CD4-positive, alpha-beta T cell (primary cell): ENCODE measurements at regions not wholly inside any gene's neighbourhood (a gene's known extent, or its start where the extent isn't known, plus 50 kb on each side); places are given as distances from the start of the nearest gene placed in this dataset.

Source experiments
- ATAC-seq: fragments of 200-7000 bp; cut with Tn5 transposase; one replicate; pipeline ENCODE4 v1.10.0; 2022; ENCODE audit warnings: mild to moderate bottlenecking; ENCODE audit not compliant: poor library complexity
- CTCF ChIA-PET: fragments of 350-600 bp; sonication (Branson Sonifier 250); formaldehyde crosslinking; loops from one replicate; lab custom pipeline; 2021; ENCODE audit warnings: antibody characterized with exemption, inconsistent platforms; lab: Charles Lee
- POLR2A ChIA-PET: fragments of 350-600 bp; sonication (Branson Sonifier 250); formaldehyde crosslinking; loops from one replicate; lab custom pipeline; 2021; ENCODE audit warnings: antibody characterized with exemption, inconsistent platforms; lab: Charles Lee
- DNase-seq, 14 experiments: peaks; one replicate each; pipeline ENCODE4 v3.0.0-alpha.2; 2013 to 2020; ENCODE audit warnings: mixed read lengths in 2 of 14
- H3K27ac ChIP-seq, 2 donors: one replicate each; pipeline versions ENCODE4 v1.5.1 to v1.7.0; 2013; ENCODE audit warnings: low read length in 2 of 2, low read depth in 1 of 2, mild to moderate bottlenecking in 1 of 2
- H3K27me3 ChIP-seq, 2 experiments: 1 replicate in 1 of 2; 2 replicates in 1 of 2; pipeline versions ENCODE4 v1.6.1 to v1.7.0; 2013; ENCODE audit warnings: low read length in 2 of 2, control low read depth in 1 of 2, mild to moderate bottlenecking in 1 of 2, moderate library complexity in 1 of 2; ENCODE audit not compliant: insufficient read depth in 2 of 2, control insufficient read depth in 1 of 2
- H3K36me3 ChIP-seq: one replicate; pipeline ENCODE4 v1.6.1; 2013; ENCODE audit warnings: low read length, control low read depth; ENCODE audit not compliant: insufficient read depth
- H3K4me1 ChIP-seq: one replicate; pipeline ENCODE4 v1.6.1; 2013; ENCODE audit warnings: low read length, control low read depth; ENCODE audit not compliant: insufficient read depth
- H3K4me3 ChIP-seq: one replicate; pipeline ENCODE4 v1.5.1; 2013; ENCODE audit warnings: mild to moderate bottlenecking, low read length, moderate library complexity
- H3K9me3 ChIP-seq, 2 experiments: 1 replicate in 1 of 2; 2 replicates in 1 of 2; pipeline versions ENCODE4 v1.6.1 to v1.7.0; 2013; ENCODE audit warnings: low read length in 2 of 2, mild to moderate bottlenecking in 2 of 2, control low read depth in 1 of 2, moderate library complexity in 1 of 2; ENCODE audit not compliant: control insufficient read depth in 1 of 2, insufficient read depth in 1 of 2
- H3K27ac Mint-ChIP-seq: one replicate; pipeline ENCODE4 v1.8.0; 2020; ENCODE audit warnings: mixed read lengths
- H3K27me3 Mint-ChIP-seq: one replicate; pipeline ENCODE4 v1.8.0; 2021; ENCODE audit warnings: mixed read lengths
- H3K36me3 Mint-ChIP-seq: one replicate; pipeline ENCODE4 v1.8.0; 2021; ENCODE audit warnings: low read depth, mixed read lengths
- H3K4me1 Mint-ChIP-seq: one replicate; pipeline ENCODE4 v1.8.0; 2021; ENCODE audit warnings: low read depth, mixed read lengths
- H3K4me3 Mint-ChIP-seq: one replicate; pipeline ENCODE4 v1.8.0; 2020; ENCODE audit warnings: mild to moderate bottlenecking, mixed read lengths
- H3K9me3 Mint-ChIP-seq: one replicate; pipeline ENCODE4 v1.8.0; 2020; ENCODE audit warnings: mixed read lengths
- CTCF ChIP-seq: fragments of 200-600 bp; IDR thresholded peaks from one replicate; pipeline ENCODE4 v1.8.0; 2022; ENCODE audit warnings: antibody characterized with exemption, mild to moderate bottlenecking
- intact Hi-C, 2 experiments: fragments of 100-400 bp; cut with DNase I in 1 of 2; cut with micrococcal nuclease in 1 of 2; formaldehyde crosslinking; loops; one replicate each; pipeline versions ENCODE4 v1.15.1 to v1.9.0; 2023 to 2025; cut with DNase I, micrococcal nuclease

- no peaks in the 10 kb centered on the region for H3K36me3 ChIP-seq
- no peak overlapping the region for H3K4me3 ChIP-seq
- intact Hi-C loops, result no loop called here
- peaks cover 6% of the 10 kb centered on the region for H3K27me3 Mint-ChIP-seq
- CTCF ChIA-PET, result no interaction called here
- no peaks in the 10 kb centered on the region for H3K36me3 Mint-ChIP-seq
- no peak overlapping the region for H3K4me3 Mint-ChIP-seq
- no peak for TF ChIP-seq CTCF
- H3K9me3 Mint-ChIP-seq, result no peaks in the 10 kb centered on the region
- POLR2A ChIA-PET, result no interaction called here
- no peaks in the 10 kb centered on the region for H3K4me1 Mint-ChIP-seq
- no peak for ATAC-seq
- DNase-seq, result no peak
- no peaks in the 10 kb centered on the region for H3K4me1 ChIP-seq
- H3K27ac Mint-ChIP-seq, result no peak overlapping the region
- H3K27ac ChIP-seq, result no peak overlapping the region
- no peaks in the 10 kb centered on the region for H3K9me3 ChIP-seq
- no peaks in the 10 kb centered on the region for H3K27me3 ChIP-seq
Observed at GRCh38 chr9:79446523-79447307, 125.0 kb upstream of the TLE4 start.

GRCh38 chr9:79447308-79447605 lies 124.5 kb upstream of the TLE4 start:
- Mint-ChIP-seq H3K9me3 (peaks cover under 1% of the 10 kb centered on the region), H3K27ac (no peak overlapping the region), H3K36me3 (no peaks in the 10 kb centered on the region), H3K4me1 (no peaks in the 10 kb centered on the region), H3K27me3 (peaks cover 6% of the 10 kb centered on the region), H3K4me3 (no peak overlapping the region)
- DNase-seq, result no peak
- Histone ChIP-seq H3K27ac (no peak overlapping the region), H3K27me3 (no peaks in the 10 kb centered on the region), H3K4me1 (no peaks in the 10 kb centered on the region), H3K36me3 (no peaks in the 10 kb centered on the region), H3K4me3 (no peak overlapping the region), H3K9me3 (no peaks in the 10 kb centered on the region)
- ChIA-PET POLR2A (no interaction called here), CTCF (no interaction called here)
- TF ChIP-seq CTCF, result no peak
- no peak for ATAC-seq
- intact Hi-C loops, result no loop called here

- no peak for ATAC-seq
- no peaks in the 10 kb centered on the region for H3K4me1 Mint-ChIP-seq
- peaks cover 6% of the 10 kb centered on the region for H3K27me3 Mint-ChIP-seq
- no peak for DNase-seq
- H3K9me3 Mint-ChIP-seq, result peaks cover 3% of the 10 kb centered on the region
- H3K4me3 ChIP-seq, result no peak overlapping the region
- H3K36me3 Mint-ChIP-seq, result no peaks in the 10 kb centered on the region
- no peaks in the 10 kb centered on the region for H3K27me3 ChIP-seq
- H3K27ac Mint-ChIP-seq, result no peak overlapping the region
- H3K36me3 ChIP-seq, result no peaks in the 10 kb centered on the region
- ChIA-PET POLR2A (no interaction called here), CTCF (no interaction called here)
- no peaks in the 10 kb centered on the region for H3K9me3 ChIP-seq
- intact Hi-C loops, result no loop called here
- no peak for TF ChIP-seq CTCF
- no peak overlapping the region for H3K4me3 Mint-ChIP-seq
- H3K27ac ChIP-seq, result no peak overlapping the region
- H3K4me1 ChIP-seq, result no peaks in the 10 kb centered on the region
Observed at GRCh38 chr9:79447762-79448161, 124.0 kb upstream of the TLE4 start.
